ELF-1 (cell line): ENCODE measurements at regions not wholly inside any gene's neighbourhood (a gene's known extent, or its start where the extent isn't known, plus 50 kb on each side); places are given as distances from the start of the nearest gene placed in this dataset.

ENCODE experiments used
- DNase-seq: peaks from one replicate; pipeline ENCODE4 v3.0.0-alpha.2; 2016; ENCODE audit warnings: low read depth, low spot score

- no peak for DNase-seq
Measured at GRCh38 chr2:118667964-118668363, 179.5 kb downstream of the EN1 start.

GRCh38 chr2:118667348-118667747 lies 180.1 kb downstream of the EN1 start:
- no peak for DNase-seq

GRCh38 chr2:118665784-118666529 lies 181.5 kb downstream of the EN1 start:
- no peak for DNase-seq

GRCh38 chr2:118661179-118661578 lies 186.3 kb downstream of the EN1 start:
- no peak for DNase-seq

- no peak for DNase-seq
Measured at GRCh38 chr2:118658596-118659198, 188.8 kb downstream of the EN1 start.

- DNase-seq = no peak
Measured at GRCh38 chr2:118657466-118657865, 190.0 kb downstream of the EN1 start.

DNA sequence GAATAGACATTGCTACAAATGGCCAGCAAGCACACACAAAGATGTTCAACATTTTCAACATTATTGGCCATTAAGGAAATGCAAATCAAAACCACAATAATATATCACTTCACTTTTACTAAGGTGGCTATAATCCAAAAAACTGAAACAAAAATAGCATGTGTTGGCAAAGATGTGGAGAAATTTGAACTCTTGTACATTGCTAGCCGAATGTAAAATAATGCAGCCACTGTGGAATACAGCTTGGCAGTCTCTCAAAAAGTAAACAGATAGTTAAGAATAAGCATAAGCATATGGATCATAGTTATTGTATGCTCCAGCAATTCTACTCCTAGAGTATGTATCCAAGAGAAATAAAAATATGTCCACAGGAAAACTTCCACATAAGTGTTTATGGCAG lies 192.5 kb downstream of the EN1 start:
- no peak for DNase-seq

GRCh38 chr2:118650327-118650726 lies 197.1 kb downstream of the EN1 start:
- no peak for DNase-seq

- peak; percentile 56 for DNase-seq
Measured at GRCh38 chr2:118645876-118646275, 201.6 kb downstream of the EN1 start.

GRCh38 chr2:118644190-118644589 lies 203.3 kb downstream of the EN1 start:
- DNase-seq = peak; percentile 44

DNA sequence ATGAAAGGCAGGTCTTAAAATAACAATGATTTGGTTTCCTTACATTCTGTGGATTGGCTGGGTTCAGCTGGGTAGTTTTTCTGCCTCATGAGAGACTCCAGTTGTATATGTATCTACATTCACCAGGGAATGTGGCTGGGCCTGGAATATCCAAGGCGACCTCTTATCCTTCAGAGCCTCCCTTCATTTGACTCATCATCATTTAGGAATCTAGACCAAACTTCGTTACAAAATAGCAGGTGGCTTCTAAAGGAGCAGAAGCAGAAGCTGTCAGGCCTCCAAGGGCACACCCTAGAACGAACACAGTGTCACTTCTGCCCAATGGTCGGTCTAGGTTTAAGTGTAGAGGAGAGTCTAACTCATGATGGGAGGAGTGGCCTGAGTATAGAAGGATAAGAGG lies 204.2 kb downstream of the EN1 start:
- DNase-seq = no peak

- DNase-seq = no peak
Measured at GRCh38 chr2:118642501-118642900, 204.9 kb downstream of the EN1 start.

GRCh38 chr2:118641711-118642110 lies 205.7 kb downstream of the EN1 start:
- no peak for DNase-seq

GRCh38 chr2:118639371-118639770 lies 208.1 kb downstream of the EN1 start:
- no peak for DNase-seq

GRCh38 chr2:118638453-118638852 lies 209.0 kb downstream of the EN1 start:
- no peak for DNase-seq

GRCh38 chr2:118635891-118636290 lies 211.6 kb downstream of the EN1 start:
- DNase-seq = no peak

- no peak for DNase-seq
Measured at GRCh38 chr2:118634876-118635275, 212.6 kb downstream of the EN1 start.

DNA sequence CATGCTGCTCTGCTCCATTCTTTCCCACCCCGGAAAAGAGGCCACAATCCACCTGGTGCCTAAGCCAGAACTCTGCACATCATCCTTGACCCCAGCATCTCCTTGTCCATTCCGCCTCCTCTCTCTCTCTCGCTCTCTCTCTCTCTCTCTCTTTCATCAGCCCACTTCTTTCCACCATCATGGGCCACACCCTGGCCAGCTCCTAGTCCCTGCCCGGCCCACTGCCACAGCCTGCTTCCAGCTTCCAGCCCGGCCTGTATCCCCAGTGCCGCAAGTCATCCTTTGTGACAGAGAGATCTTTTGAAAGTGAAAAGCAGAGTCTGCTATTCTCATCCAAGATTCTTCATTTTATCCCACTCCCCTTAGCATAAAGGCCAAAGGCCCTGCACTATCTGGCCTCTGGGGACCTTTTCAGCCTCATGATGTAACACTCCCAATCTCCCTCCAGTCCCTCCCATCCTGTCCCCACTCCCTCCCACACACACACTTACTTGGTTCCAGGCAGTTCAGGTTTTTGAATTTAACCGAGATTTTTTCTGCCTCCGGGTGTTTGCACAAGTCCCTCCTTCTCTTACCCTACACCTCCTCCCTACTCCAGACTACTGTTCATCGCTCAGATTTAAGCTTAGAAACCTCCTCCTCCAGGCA lies 214.0 kb downstream of the EN1 start:
- DNase-seq = no peak

DNA sequence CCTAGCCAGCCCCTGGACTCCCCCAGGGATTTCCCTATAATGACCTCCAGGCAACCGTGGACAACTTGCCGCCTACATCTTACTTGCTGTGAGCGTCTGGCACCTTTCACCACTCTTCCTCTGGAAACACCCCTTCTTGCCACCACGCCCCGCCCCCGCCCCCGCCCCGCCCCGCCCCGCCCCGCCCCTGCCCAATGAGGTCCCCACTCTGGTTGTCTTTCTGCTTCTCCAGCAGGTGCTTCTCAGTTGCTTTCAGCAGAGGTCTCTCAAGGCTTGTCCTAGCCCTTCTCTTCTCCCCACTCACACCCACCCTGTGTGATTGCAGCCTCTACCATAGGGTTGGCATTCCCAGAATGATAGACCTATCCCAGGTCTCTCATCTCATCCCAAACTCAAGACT lies 214.5 kb downstream of the EN1 start:
- DNase-seq = no peak

GRCh38 chr2:118627156-118627555 lies 220.3 kb downstream of the EN1 start:
- no peak for DNase-seq

DNA sequence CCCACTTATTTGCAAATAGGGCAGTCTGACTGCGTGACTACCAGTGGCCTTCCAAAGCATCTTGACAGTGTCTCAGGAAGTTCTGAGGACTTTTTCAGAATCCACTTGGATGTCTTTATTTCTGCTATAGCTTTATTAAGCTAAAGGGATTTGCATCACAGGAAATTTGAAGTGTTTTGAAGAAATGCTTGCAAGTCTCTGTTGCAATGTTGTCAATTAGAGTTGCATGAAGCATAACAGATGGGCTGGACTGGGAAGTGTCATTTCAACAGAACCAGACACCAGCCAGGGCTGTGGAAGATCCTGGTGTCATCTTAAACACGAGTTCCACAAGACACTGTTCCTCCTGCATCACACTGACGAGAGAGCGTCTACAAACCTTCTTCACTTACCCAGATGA lies 224.5 kb downstream of the EN1 start:
- DNase-seq = no peak

DNA sequence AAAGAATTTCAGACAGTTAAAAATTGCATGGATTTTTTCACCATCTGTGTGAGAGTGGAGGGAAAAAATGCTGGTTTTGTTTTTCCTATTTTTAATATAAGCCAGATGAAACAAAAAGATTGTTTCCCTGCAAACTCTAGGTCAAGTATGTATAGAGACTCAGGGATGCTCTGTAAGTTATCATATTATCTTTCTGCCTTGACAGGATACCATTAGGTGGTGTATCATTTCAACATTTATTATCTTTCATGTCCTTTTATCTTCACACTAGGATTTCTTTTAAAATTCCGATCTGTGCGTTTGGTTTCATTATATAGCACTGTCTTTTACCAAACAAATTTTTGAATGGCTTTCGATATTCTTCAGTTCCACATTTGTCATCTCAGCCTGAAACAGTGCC lies 225.3 kb downstream of the EN1 start:
- no peak for DNase-seq

- DNase-seq = no peak
Measured at GRCh38 chr2:118618279-118618678, 229.2 kb downstream of the EN1 start.
